Osteocyte (in vitro differentiated cells): ENCODE measurements at regions not wholly inside any gene's neighbourhood (a gene's known extent, or its start where the extent isn't known, plus 50 kb on each side); places are given as distances from the start of the nearest gene placed in this dataset.

ENCODE experiments used
- DNase-seq: peaks from one replicate; pipeline ENCODE4 v3.0.0; 2021; ENCODE audit warnings: mixed read lengths; ENCODE audit not compliant: unreplicated experiment; ENCODE audit errors: extremely low spot score
- H3K27ac Mint-ChIP-seq: one replicate; pipeline ENCODE4 v1.8.0; 2021; ENCODE audit warnings: mild to moderate bottlenecking, mixed read lengths; ENCODE audit not compliant: unreplicated experiment
- H3K27me3 Mint-ChIP-seq: one replicate; pipeline ENCODE4 v1.8.0; 2021; ENCODE audit warnings: mixed read lengths; ENCODE audit not compliant: unreplicated experiment
- H3K36me3 Mint-ChIP-seq: one replicate; pipeline ENCODE4 v1.8.0; 2021; ENCODE audit warnings: mixed read lengths; ENCODE audit not compliant: unreplicated experiment
- H3K4me1 Mint-ChIP-seq: one replicate; pipeline ENCODE4 v1.8.0; 2021; ENCODE audit warnings: mixed read lengths; ENCODE audit not compliant: unreplicated experiment
- H3K4me3 Mint-ChIP-seq: one replicate; pipeline ENCODE4 v1.8.0; 2021; ENCODE audit warnings: mild to moderate bottlenecking, moderate library complexity, mixed read lengths; ENCODE audit not compliant: unreplicated experiment
- H3K9me3 Mint-ChIP-seq: one replicate; pipeline ENCODE4 v1.8.0; 2021; ENCODE audit warnings: mixed read lengths; ENCODE audit not compliant: unreplicated experiment
- TF ChIP-seq, protein P1 (sequence below): fragments of 200-600 bp; sonication (generic); IDR thresholded peaks from 2 replicates; pipeline ENCODE4 v1.5.0; 2021; ENCODE audit warnings: antibody characterized with exemption, mild to moderate bottlenecking, moderate library complexity

DNA sequence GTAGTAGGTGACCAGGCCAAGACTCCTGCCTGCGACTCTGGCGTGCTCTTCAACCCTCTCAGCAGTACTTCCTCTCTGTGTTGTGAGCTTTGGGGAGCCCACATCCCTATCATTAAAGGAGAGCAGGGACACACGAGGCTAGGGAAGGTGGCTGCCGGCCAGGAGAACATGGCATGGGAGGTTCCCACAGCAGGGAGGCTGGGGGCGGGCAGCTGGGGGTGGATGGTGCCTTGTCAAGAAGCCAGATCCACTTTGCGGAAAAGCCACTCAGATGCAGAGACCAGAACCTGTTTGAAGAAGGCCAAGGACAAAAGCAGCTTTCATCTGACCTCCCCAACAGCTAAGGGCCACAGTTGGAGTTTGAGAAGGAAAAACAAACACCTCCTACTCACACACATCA lies 198.6 kb downstream of the BCL11B start:
- Mint-ChIP-seq H3K36me3 (no peaks in the 10 kb centered on the region), H3K4me1 (no peaks in the 10 kb centered on the region), H3K27me3 (peaks cover 14% of the 10 kb centered on the region), H3K27ac (no peak overlapping the region), H3K9me3 (peaks cover 13% of the 10 kb centered on the region), H3K4me3 (no peak overlapping the region)
- TF ChIP-seq, protein P1, sequence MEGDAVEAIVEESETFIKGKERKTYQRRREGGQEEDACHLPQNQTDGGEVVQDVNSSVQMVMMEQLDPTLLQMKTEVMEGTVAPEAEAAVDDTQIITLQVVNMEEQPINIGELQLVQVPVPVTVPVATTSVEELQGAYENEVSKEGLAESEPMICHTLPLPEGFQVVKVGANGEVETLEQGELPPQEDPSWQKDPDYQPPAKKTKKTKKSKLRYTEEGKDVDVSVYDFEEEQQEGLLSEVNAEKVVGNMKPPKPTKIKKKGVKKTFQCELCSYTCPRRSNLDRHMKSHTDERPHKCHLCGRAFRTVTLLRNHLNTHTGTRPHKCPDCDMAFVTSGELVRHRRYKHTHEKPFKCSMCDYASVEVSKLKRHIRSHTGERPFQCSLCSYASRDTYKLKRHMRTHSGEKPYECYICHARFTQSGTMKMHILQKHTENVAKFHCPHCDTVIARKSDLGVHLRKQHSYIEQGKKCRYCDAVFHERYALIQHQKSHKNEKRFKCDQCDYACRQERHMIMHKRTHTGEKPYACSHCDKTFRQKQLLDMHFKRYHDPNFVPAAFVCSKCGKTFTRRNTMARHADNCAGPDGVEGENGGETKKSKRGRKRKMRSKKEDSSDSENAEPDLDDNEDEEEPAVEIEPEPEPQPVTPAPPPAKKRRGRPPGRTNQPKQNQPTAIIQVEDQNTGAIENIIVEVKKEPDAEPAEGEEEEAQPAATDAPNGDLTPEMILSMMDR, result no peak
- no peak for DNase-seq

DNA sequence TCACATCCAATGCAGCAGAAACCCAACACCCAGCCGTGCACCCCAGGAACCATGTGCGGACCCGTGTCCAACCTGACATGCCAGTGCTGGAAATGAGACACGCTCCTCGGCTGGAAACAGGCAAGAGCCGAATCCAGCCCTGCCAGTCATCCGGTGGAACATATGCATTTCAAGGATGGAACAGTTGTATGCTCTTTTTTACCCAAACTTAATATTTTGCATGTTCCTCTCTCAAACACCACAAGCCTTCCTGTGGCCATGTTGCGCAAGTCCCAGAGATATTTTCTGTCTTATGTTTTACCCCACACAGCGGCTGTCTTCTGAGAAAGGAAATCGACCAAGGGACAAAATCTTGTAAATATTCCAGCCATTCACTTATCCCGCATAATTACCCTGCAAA lies 196.9 kb downstream of the BCL11B start:
- no peak for DNase-seq
- Mint-ChIP-seq H3K27ac (no peak overlapping the region), H3K36me3 (no peaks in the 10 kb centered on the region), H3K4me3 (no peak overlapping the region), H3K27me3 (peaks cover 18% of the 10 kb centered on the region), H3K4me1 (no peaks in the 10 kb centered on the region), H3K9me3 (peaks cover 12% of the 10 kb centered on the region)
- TF ChIP-seq, protein P1, result no peak

DNA sequence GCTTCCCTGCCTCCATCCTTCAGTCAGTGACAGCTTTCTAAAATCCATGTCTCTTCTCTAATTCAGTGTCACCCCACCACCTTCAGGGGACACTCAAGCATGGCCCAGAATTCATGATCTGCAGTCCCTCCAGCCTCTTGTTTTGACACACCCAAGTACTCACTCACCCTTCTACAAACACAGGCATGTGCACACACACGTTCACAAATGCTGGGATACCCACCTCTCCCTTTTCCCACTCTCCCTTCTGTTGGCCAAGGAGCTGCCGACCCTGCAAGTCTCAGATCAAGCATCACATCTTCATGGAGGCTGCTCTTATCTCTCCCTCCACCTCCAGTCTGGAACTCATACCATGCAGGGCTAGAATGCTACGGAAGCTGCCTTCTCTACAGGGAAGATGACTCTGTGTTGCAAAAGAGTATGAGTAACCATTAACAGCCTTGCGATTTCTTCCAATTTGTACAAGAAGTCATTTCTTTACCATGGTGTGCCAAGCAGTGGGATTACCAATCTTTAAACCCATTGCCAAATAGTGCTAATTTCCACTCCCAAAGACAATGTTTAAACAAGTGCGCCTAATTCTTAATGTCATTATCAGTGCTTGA lies 196.1 kb downstream of the BCL11B start:
- peaks cover 18% of the 10 kb centered on the region for H3K27me3 Mint-ChIP-seq

DNA sequence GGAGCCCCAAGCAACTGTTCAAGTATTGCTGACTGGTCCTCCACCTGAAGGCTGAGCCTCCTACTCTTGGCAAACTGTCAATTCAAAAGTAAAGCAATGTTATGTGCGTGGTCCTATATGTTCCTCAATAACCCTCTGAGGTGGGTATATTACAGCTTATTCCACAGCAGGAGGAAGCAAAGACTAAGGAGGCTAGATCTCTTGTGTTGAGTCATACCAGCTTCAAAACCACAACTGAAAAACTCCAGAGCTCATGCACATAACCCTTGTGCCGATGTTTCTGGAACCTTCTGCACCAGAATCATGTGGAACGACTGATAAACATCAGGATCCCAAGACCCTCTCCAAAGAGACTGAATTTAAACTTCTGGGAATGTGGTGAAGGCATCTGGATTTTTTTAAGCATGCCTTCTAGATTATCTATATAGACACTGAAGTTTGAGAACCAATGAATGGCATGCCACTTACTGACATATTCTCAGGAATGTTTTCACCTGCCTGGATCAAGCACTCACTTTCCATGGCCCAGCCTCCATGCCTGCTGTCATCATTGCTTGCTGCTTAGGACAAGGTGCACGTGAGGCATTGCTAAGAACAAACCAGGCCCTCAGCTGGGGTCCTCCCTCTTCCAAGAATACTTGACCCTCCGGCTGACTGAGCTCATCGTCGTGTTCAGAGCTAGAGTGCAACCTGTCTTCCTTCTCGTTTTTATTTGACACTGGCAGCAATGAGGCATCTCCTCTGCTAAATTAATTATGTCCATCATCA lies 194.7 kb downstream of the BCL11B start:
- no peak overlapping the region for H3K27ac Mint-ChIP-seq
- H3K36me3 Mint-ChIP-seq, result no peaks in the 10 kb centered on the region
- H3K4me3 Mint-ChIP-seq, result no peak overlapping the region
- no peak for DNase-seq
- H3K9me3 Mint-ChIP-seq, result no peaks in the 10 kb centered on the region
- TF ChIP-seq, protein P1, result no peak
- peaks cover 18% of the 10 kb centered on the region for H3K27me3 Mint-ChIP-seq
- H3K4me1 Mint-ChIP-seq, result no peaks in the 10 kb centered on the region

More for the DNA sequence above, 196.1 kb downstream of the BCL11B start:
- Mint-ChIP-seq H3K4me3 (no peak overlapping the region), H3K4me1 (no peaks in the 10 kb centered on the region), H3K36me3 (no peaks in the 10 kb centered on the region), H3K9me3 (peaks cover 6% of the 10 kb centered on the region), H3K27ac (no peak overlapping the region)
- no peak for DNase-seq
- TF ChIP-seq, protein P1, result no peak

DNA sequence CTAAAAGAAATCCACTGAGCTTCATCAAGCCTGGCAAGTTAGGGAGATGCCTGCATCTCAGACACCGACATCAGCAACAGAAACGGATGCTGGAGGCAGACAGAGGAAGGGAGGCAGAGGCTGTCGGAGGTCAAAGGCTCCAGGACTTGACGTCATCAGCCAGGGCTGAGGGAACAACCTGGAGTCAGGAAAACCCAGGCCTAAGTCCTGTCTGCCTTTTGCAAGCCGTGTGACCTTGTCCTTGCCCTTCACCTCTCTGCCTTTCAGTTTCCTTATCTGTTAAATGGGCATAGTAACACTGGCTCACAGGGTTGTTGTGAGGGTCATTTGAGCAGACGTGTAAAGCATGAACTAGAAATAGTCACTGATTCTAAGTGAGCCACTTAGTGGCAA lies 194.2 kb downstream of the BCL11B start:
- H3K9me3 Mint-ChIP-seq, result no peaks in the 10 kb centered on the region
- TF ChIP-seq, protein P1, result no peak
- H3K27ac Mint-ChIP-seq, result no peak overlapping the region
- DNase-seq, result no peak
- no peaks in the 10 kb centered on the region for H3K36me3 Mint-ChIP-seq
- H3K27me3 Mint-ChIP-seq, result peaks cover 18% of the 10 kb centered on the region
- no peak overlapping the region for H3K4me3 Mint-ChIP-seq
- H3K4me1 Mint-ChIP-seq, result no peaks in the 10 kb centered on the region
